GM18861 (cell line): ENCODE measurements at regions not wholly inside any gene's neighbourhood (a gene's known extent, or its start where the extent isn't known, plus 50 kb on each side); places are given as distances from the start of the nearest gene placed in this dataset.

Experiments used
- ATAC-seq: cut with Tn5 transposase; IDR thresholded peaks from one replicate; pipeline ENCODE4 v1.9.1; 2021; ENCODE audit not compliant: unreplicated experiment

- no peak for ATAC-seq
Measured at GRCh38 chr5:36355516-36355915, 53.8 kb upstream of the RANBP3L start.

DNA sequence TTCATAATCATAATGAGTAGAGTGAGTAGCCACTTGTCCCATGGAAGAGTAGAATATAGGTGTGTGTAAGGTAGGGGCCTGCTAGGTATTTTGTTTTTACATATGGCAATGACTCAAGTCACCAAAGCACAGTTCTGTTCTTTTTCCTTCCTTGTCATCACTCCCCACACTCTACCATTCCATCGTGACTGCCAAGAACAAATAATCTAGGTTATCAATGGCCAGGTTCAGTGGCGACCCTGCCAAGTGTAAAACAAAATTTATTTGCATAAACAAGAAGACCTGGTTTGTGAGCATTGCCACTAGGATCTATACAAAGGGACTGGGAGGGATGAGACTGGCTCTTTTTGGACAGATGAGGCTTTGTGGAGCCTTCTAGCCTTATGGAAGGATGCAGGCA is 55.2 kb upstream of the RANBP3L start:
- no peak for ATAC-seq

DNA sequence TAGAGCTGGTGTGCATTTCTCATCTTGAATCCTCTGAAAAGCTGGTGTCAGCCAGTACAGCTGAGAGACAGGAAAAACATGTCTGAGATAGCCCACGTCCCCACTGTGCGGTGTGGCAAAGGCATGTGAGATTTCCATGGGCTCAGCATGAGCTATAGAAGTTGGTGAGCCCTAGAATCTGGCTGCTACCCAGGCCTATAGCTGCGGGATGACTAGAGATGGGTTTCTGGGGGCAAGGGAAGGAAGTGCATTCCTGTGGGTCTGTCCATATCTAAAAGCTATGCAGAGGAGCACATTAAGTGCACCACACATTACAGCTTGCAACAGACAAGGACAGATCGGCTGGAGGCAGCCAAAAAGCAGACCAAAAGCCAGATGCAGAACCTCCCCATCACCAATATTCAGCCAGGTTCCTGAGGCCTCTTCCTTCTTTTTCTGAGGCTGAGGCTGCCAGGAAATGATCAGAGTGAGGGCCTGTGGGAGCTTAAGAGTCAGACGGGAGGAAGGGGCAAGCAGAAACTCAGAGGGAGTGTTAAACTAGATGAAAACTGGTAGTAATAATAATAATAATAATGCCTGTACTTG is 55.8 kb upstream of the RANBP3L start:
- ATAC-seq, result no peak

GRCh38 chr5:36359267-36359666 is 57.6 kb upstream of the RANBP3L start:
- ATAC-seq, result no peak

DNA sequence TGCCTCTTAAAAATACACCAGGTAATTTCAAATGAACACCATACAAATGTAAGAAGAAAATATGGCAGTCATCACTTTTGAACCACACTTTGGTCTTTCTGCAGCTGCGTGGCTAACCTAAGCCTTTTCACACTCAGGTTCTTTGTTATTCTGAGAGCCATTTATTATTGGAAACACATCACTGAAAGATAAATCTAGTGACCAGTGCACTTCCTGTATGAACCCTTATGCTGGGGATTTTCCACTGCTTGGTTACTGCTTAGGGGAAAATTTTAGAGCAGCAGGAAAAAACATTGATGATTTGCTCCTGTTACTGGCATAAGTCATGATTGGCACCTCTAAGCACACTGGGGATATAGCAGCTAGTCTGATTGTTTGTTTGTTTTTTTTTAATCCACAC is 58.6 kb upstream of the RANBP3L start:
- no peak for ATAC-seq

DNA sequence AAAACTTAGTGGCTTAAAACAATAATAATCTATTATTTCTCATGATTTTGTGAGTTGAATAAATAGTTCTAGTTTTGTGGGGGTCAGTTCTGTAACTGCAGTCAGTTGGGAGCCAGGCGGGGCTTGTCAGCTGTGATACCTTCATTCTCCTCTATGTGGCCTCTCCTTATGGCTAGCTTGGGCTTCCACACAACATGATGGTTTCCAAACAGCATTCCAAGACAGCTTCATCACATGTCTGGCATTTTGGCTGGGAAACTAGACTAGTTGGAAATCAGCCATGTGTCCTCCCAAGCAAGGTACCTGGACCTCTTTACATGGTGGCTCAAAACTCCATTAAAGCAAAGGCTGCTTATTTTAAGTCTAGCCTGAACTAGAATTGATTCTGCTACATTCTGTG is 61.4 kb upstream of the RANBP3L start:
- no peak for ATAC-seq

DNA sequence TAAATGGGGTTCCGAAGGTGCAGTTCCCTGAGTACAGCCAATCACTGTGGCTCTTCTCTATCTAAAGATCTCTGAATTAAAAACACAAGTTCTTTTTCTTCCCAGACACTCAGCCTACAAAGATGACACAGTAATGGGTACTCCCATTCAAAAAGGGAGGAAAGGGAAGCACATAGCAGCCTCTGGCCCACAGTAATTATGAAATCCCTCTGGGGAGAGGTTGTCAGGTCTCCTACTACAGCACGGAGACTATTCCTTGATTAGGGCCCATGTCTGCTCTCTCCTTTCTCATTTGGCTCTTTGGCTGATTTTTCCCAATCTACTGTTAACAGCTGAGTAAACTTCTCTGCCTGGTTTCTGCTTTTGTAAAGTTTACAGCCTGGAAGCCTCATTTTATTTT is 62.0 kb upstream of the RANBP3L start:
- ATAC-seq, result no peak

- no peak for ATAC-seq
Measured at GRCh38 chr5:36364473-36364872, 62.8 kb upstream of the RANBP3L start.

- no peak for ATAC-seq
Measured at GRCh38 chr5:36365896-36366295, 64.2 kb upstream of the RANBP3L start.

- ATAC-seq, result no peak
Measured at GRCh38 chr5:36366883-36367282, 65.2 kb upstream of the RANBP3L start.

DNA sequence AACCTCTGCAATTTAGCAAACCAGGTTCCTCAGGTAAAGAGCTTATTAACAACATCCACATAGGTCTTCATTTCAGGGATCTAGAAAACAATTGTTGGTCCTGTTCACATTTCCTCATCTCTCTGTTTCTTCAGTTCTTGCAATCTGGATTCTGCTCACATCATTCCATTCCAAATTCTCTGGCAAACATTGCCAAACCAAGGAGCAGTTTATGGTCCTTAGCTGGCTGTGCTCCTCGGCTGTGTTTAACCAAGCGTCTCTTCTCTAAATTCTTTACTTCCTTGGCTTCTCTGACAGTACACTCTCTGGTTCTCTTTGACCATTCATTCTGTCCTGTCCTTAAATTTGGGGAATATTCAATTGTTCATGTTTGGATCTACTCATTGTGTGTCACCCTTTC is 65.8 kb upstream of the RANBP3L start:
- no peak for ATAC-seq

DNA sequence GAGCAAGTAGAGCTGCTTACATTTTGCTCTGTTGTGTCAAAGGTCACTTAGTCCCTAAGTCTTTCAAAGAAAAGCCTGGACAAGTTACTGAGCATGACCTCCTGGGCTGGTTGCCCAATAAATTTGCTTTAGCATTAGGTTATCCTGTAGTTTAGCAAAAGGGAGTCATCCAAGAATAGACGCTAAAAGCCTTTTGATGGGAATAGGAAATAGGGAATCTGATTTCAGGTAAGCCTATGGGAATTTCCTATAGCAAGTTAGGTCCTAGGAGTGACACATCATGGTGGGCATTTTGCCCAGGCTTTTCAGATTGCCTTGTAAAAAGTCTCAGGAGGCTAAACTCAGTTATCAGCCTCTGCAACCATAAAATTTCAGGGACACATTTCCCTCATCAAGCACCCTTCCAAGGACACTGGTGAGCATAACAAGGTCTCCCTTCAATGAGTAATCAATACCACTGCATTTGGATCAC is 67.6 kb upstream of the RANBP3L start:
- no peak for ATAC-seq

GRCh38 chr5:36370073-36370472 is 68.4 kb upstream of the RANBP3L start:
- ATAC-seq, result no peak

GRCh38 chr5:36371366-36371765 is 69.7 kb upstream of the RANBP3L start:
- ATAC-seq, result no peak

DNA sequence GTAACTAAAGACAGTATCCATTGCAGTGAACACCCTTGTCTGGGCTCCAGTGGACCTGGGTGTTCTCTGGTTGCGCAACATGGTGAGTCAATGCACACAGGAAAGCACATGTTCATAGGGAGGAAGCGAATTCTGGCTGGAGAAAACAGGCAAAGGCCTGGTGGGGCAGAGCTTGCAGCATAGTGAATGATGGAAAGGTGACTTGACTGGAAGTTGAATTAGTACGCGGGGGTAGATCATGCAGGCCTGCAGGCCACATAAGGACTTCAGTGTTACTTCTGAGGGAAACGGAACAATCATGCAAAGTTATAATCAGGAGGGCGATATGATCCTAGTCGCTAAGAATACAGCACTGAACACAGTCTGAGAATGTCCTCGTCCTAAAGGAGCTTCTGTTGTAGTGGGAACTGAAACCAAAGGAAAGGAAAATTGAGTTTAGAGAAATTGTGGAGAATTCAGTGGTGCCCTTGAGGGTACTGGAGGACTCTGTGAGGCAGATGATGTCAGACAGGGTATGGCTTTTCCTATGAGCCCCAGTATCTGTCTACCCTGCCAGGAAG is 71.9 kb upstream of the RANBP3L start:
- ATAC-seq, result no peak

- no peak for ATAC-seq
Measured at GRCh38 chr5:36374266-36374862, 72.7 kb upstream of the RANBP3L start.

DNA sequence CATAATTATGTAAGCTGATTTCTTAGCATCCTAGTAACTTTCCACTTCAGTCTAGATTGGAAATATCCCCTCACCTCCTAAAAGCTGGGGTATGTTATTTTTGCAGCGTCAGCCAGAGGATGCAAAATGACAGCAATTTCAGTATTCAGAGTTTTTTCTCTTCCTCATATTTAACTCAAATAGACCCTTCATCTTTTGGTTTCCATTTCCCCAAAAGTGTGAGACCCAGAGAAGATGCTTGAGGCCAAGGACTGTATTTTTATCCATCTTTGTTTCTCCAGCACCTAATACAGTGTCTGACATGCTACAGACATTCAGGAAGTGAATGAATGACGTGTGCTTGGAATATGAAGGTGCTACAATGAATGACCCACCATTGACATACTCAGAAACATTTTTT is 75.5 kb upstream of the RANBP3L start:
- no peak for ATAC-seq

GRCh38 chr5:36378551-36378950 is 76.8 kb upstream of the RANBP3L start:
- no peak for ATAC-seq

GRCh38 chr5:36382890-36383289 is 81.2 kb upstream of the RANBP3L start:
- ATAC-seq, result no peak

GRCh38 chr5:36383942-36384341 is 82.2 kb upstream of the RANBP3L start:
- ATAC-seq, result no peak

DNA sequence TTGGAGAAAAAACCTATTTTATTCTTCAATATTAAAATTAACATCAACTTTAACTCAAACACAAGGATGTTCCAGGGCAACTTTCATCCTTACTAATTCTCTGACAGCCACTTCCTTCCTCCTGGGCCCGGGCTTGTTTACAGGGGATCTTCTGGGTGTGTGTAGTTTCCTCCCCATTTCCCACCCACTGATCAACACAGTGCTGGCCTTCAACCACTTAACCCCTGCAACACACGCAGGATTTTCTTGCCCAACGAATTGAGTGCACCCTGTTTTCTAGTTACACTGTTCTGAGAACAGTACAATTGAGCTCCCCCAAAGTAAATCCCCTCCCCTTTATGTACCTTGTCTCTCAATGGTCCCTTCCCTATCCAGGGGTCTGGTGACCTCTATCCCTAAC is 83.1 kb upstream of the RANBP3L start:
- no peak for ATAC-seq

DNA sequence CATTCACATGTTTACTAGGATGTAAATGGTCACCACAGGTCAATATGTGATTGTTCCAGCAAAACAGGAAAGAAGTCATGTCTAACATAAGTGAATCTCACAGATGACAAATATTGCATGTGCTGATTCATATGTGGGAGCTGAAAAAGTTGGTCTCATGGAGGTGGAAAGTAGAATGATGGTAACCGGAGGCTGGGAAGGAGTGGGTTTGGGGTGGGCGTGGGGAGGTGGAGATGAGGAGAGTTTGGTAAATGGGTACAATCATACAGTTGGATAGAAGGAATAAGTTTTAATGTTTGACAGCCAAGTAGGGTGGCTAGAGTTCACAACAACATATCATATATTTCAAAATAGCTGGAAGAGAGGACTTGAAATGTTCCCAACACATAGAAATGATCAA is 83.8 kb upstream of the RANBP3L start:
- ATAC-seq, result no peak

DNA sequence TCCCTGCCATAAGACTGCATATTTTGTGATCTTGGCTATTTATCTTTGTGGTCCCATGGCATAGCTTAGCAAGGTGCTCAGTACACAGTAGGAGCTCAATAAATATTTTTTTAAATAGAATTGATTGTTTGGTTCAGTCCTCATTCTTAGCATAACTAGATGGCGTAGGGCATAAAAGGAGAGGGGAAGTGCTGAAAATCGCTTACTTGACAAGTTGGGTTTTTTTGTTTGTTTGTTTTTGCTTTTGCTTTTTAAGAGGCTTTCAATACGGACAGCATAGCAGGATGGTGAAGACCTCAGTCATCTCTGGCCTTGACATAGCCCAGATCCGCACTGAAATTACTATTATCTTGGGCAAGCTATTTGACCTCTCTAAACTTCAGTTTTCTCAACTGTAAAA is 86.6 kb upstream of the RANBP3L start:
- ATAC-seq, result no peak
